GM21619 (cell line): ENCODE measurements at regions not wholly inside any gene's neighbourhood (a gene's known extent, or its start where the extent isn't known, plus 50 kb on each side); places are given as distances from the start of the nearest gene placed in this dataset.

ENCODE experiments used
- ATAC-seq: cut with Tn5 transposase; IDR thresholded peaks from one replicate; pipeline ENCODE4 v1.9.1; 2021; ENCODE audit not compliant: unreplicated experiment

GRCh38 chr20:48257833-48258232 is 472.6 kb upstream of the SULF2 start:
- no peak for ATAC-seq

GRCh38 chr20:48247961-48248360 is 462.7 kb upstream of the SULF2 start:
- no peak for ATAC-seq

- ATAC-seq, result no peak
Measured at GRCh38 chr20:48246061-48246790, 460.9 kb upstream of the SULF2 start.

GRCh38 chr20:48242623-48243022 is 457.3 kb upstream of the SULF2 start:
- no peak for ATAC-seq

GRCh38 chr20:48241482-48241881 is 456.2 kb upstream of the SULF2 start:
- ATAC-seq, result no peak

GRCh38 chr20:48238781-48239180 is 453.5 kb upstream of the SULF2 start:
- ATAC-seq, result no peak

GRCh38 chr20:48238326-48238725 is 453.0 kb upstream of the SULF2 start:
- no peak for ATAC-seq

- no peak for ATAC-seq
Measured at GRCh38 chr20:48236000-48236970, 451.0 kb upstream of the SULF2 start.

- ATAC-seq, result no peak
Measured at GRCh38 chr20:48234951-48235350, 449.7 kb upstream of the SULF2 start.

- no peak for ATAC-seq
Measured at GRCh38 chr20:48231253-48231930, 446.1 kb upstream of the SULF2 start.

- no peak for ATAC-seq
Measured at GRCh38 chr20:48230216-48230615, 444.9 kb upstream of the SULF2 start.

GRCh38 chr20:48227381-48227780 is 442.1 kb upstream of the SULF2 start:
- ATAC-seq, result no peak

- no peak for ATAC-seq
Measured at GRCh38 chr20:48226642-48227041, 441.4 kb upstream of the SULF2 start.

GRCh38 chr20:48224533-48225050 is 439.3 kb upstream of the SULF2 start:
- ATAC-seq, result no peak

GRCh38 chr20:48223715-48224114 is 438.4 kb upstream of the SULF2 start:
- ATAC-seq, result no peak

GRCh38 chr20:48222595-48223180 is 437.4 kb upstream of the SULF2 start:
- ATAC-seq, result no peak

- no peak for ATAC-seq
Measured at GRCh38 chr20:48220033-48220633, 434.9 kb upstream of the SULF2 start.

- ATAC-seq, result no peak
Measured at GRCh38 chr20:48219306-48219705, 434.0 kb upstream of the SULF2 start.

- no peak for ATAC-seq
Measured at GRCh38 chr20:48217190-48217589, 431.9 kb upstream of the SULF2 start.

- ATAC-seq, result no peak
Measured at GRCh38 chr20:48215536-48215935, 430.3 kb upstream of the SULF2 start.
